Stomach (tissue), 4 donors: ENCODE measurements at regions not wholly inside any gene's neighbourhood (a gene's known extent, or its start where the extent isn't known, plus 50 kb on each side); places are given as distances from the start of the nearest gene placed in this dataset.

Source experiments
- POLR2A ChIP-seq, 4 donors: fragments of 450-650 bp; IDR thresholded peaks; one replicate each; pipeline ENCODE4 v1.6.1; 2016; ENCODE audit warnings: antibody characterized with exemption in 4 of 4, control low read depth in 2 of 4, mild to moderate bottlenecking in 1 of 4, moderate library complexity in 1 of 4
- TF ChIP-seq, protein P1 (sequence below), 7 experiments: fragments of 450-650 bp in 4 of 7; fragments of 200-600 bp in 3 of 7; sonication (generic) in 3 of 7; IDR thresholded peaks; one replicate each; pipeline ENCODE4 v1.5.1; 2016 to 2019; ENCODE audit warnings: antibody characterized with exemption in 7 of 7, control low read depth in 2 of 7, mild to moderate bottlenecking in 1 of 7

DNA sequence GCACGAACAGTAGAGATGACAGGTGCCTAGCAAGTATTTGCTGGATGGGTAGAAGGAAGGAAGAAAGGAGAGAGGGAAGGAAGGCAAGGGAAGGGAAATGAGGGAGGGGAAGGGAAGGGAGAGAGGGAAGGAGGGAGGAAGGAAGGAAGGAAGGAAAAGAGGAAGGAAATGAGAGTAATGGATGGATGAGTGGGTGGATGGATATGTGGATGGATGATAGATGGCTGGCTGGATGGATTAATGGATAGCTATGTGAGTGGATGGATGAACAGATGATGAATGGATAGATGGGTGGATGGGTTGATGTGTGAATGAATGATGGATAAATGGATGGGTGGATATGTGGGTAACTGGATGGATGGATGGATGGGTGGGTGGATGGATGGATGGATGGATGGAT is 125.9 kb upstream of the FGF3 start:
- TF ChIP-seq, protein P1, sequence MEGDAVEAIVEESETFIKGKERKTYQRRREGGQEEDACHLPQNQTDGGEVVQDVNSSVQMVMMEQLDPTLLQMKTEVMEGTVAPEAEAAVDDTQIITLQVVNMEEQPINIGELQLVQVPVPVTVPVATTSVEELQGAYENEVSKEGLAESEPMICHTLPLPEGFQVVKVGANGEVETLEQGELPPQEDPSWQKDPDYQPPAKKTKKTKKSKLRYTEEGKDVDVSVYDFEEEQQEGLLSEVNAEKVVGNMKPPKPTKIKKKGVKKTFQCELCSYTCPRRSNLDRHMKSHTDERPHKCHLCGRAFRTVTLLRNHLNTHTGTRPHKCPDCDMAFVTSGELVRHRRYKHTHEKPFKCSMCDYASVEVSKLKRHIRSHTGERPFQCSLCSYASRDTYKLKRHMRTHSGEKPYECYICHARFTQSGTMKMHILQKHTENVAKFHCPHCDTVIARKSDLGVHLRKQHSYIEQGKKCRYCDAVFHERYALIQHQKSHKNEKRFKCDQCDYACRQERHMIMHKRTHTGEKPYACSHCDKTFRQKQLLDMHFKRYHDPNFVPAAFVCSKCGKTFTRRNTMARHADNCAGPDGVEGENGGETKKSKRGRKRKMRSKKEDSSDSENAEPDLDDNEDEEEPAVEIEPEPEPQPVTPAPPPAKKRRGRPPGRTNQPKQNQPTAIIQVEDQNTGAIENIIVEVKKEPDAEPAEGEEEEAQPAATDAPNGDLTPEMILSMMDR (IDR thresholded peaks at IDR 0.05) = no peak
- no peak for TF ChIP-seq POLR2A (IDR thresholded peaks at IDR 0.05)
